ENCODE measurements at regions not wholly inside any gene's neighbourhood (a gene's known extent, or its start where the extent isn't known, plus 50 kb on each side); places are given as distances from the start of the nearest gene placed in this dataset.

GRCh38 chr6:104305206-104305605, 554.5 kb downstream of the HACE1 start (continued):
- TF ChIP-seq CHD7 (IDR thresholded peaks at IDR 0.05; ENCODE audit: insufficient replicate concordance, low read length) (no peak), EGR1 (IDR thresholded peaks at IDR 0.05; ENCODE audit: borderline replicate concordance, low read depth, low read length) (no peak), KDM1A (IDR thresholded peaks at IDR 0.05; ENCODE audit: borderline replicate concordance, low read length) (no peak), POLR2A (IDR thresholded peaks at IDR 0.05; ENCODE audit: control extremely low read depth in 1 of 2, low read depth in 2 of 2, low read length in 2 of 2) (no peak), CBX8 (IDR thresholded peaks at IDR 0.05; ENCODE audit: borderline replicate concordance, low read depth, low read length) (no peak), MAFK (IDR thresholded peaks at IDR 0.05; ENCODE audit: low read depth, low read length) (no peak), EZH2 (IDR thresholded peaks at IDR 0.05; ENCODE audit: low read depth, low read length, severe bottlenecking) (no peak), SIRT6 (IDR thresholded peaks at IDR 0.05; ENCODE audit: low read length) (no peak), JUND (IDR thresholded peaks at IDR 0.05; ENCODE audit: low read length) (no peak), YY1 (IDR thresholded peaks at IDR 0.05; ENCODE audit: low read depth, low read length) (no peak), BACH1 (IDR thresholded peaks at IDR 0.05; ENCODE audit: low read length) (no peak), BCL11A (IDR thresholded peaks at IDR 0.05; ENCODE audit: low read depth in 2 of 2, low read length in 2 of 2) (no peak), BRCA1 (IDR thresholded peaks at IDR 0.05; ENCODE audit: low read depth, low read length) (no peak), ASH2L (IDR thresholded peaks at IDR 0.05; ENCODE audit: low read length) (no peak)

Data from H1 (cell line).